MM.1S (cell line): ENCODE measurements at regions not wholly inside any gene's neighbourhood (a gene's known extent, or its start where the extent isn't known, plus 50 kb on each side); places are given as distances from the start of the nearest gene placed in this dataset.

Experiments
- DNase-seq: peaks from one replicate; pipeline ENCODE4 v3.0.0-alpha.2; 2015
- H2AFZ ChIP-seq: fragments of 300-600 bp; sonication (generic); 2 replicates; pipeline ENCODE4 v1.6.0; 2016; ENCODE audit warnings: antibody characterized with exemption, low read length
- H3F3A ChIP-seq: fragments of 300-600 bp; sonication (generic); 2 replicates; pipeline ENCODE4 v1.6.1; 2016; ENCODE audit warnings: mild to moderate bottlenecking, antibody characterized with exemption, low read length, moderate library complexity, mixed read lengths; ENCODE audit not compliant: insufficient read depth
- H3K27ac ChIP-seq: fragments of 300-600 bp; sonication (generic); 2 replicates; pipeline ENCODE4 v1.5.1; 2016; ENCODE audit warnings: mild to moderate bottlenecking, low read length
- H3K27me3 ChIP-seq: fragments of 300-600 bp; sonication (generic); replicated peaks from 2 replicates; pipeline ENCODE4 v1.6.0; 2016; ENCODE audit warnings: low read length; ENCODE audit not compliant: insufficient read depth
- H3K36me3 ChIP-seq: fragments of 300-600 bp; sonication (generic); replicated peaks from 2 replicates; pipeline ENCODE4 v1.6.1; 2016; ENCODE audit warnings: mild to moderate bottlenecking, low read length, mixed read lengths; ENCODE audit not compliant: insufficient read depth
- H3K4me1 ChIP-seq: fragments of 300-600 bp; sonication (generic); 2 replicates; pipeline ENCODE4 v1.6.1; 2016; ENCODE audit warnings: low read length, mixed read lengths
- H3K4me2 ChIP-seq: fragments of 300-600 bp; sonication (generic); 2 replicates; pipeline ENCODE4 v1.6.0; 2016; ENCODE audit warnings: low read depth, low read length
- H3K4me3 ChIP-seq: fragments of 300-600 bp; sonication (generic); 2 replicates; pipeline ENCODE4 v1.5.1; 2016; ENCODE audit warnings: low read length, mixed read lengths
- H3K79me2 ChIP-seq: fragments of 300-600 bp; sonication (generic); 2 replicates; pipeline ENCODE4 v1.6.1; 2016; ENCODE audit warnings: mixed run types, low read length, mixed read lengths
- H3K9ac ChIP-seq: fragments of 300-600 bp; sonication (generic); 2 replicates; pipeline ENCODE4 v1.6.1; 2016; ENCODE audit warnings: low read length, mixed read lengths
- H3K9me2 ChIP-seq: fragments of 300-600 bp; sonication (generic); replicated peaks from 2 replicates; pipeline ENCODE4 v1.6.1; 2016; ENCODE audit warnings: mild to moderate bottlenecking, low read length, mixed read lengths; ENCODE audit not compliant: insufficient read depth
- H3K9me3 ChIP-seq: fragments of 300-600 bp; sonication (generic); replicated peaks from 2 replicates; pipeline ENCODE4 v1.6.1; 2016; ENCODE audit warnings: mild to moderate bottlenecking, low read length, mixed read lengths; ENCODE audit not compliant: insufficient read depth
- H4K20me1 ChIP-seq: fragments of 300-600 bp; sonication (generic); 2 replicates; pipeline ENCODE4 v1.6.1; 2016; ENCODE audit warnings: mild to moderate bottlenecking, low read length, moderate library complexity, mixed read lengths; ENCODE audit not compliant: insufficient read depth
- CTCF ChIP-seq: fragments of 300-600 bp; sonication (generic); IDR thresholded peaks from 2 replicates; pipeline ENCODE4 v1.5.1; 2016; ENCODE audit warnings: antibody characterized with exemption, low read length, mixed read lengths
- EZH2 ChIP-seq: fragments of 300-600 bp; sonication (generic); optimal IDR thresholded peaks from 2 replicates; pipeline ENCODE3; 2017; ENCODE audit warnings: low read depth, mild to moderate bottlenecking, antibody characterized with exemption, low read length, mixed read lengths
- EZH2phosphoT487 ChIP-seq: fragments of 300-600 bp; sonication (generic); IDR thresholded peaks from 2 replicates; pipeline ENCODE4 v1.6.1; 2018; ENCODE audit warnings: antibody characterized with exemption, low read length

GRCh38 chr4:184318852-184319251 is 101.2 kb upstream of the ENPP6 start:
- H3K27ac ChIP-seq, result peak overlapping the region; percentile 89
- H3K4me1 ChIP-seq, result peaks cover 24% of the 10 kb centered on the region
- 0 out of 2 replicates have a peak overlapping the region, but pooled peaks have one; percentile 43 for H2AFZ ChIP-seq

GRCh38 chr4:184317234-184317918 is 99.7 kb upstream of the ENPP6 start:
- no peak for TF ChIP-seq EZH2
- TF ChIP-seq CTCF, result no peak
- TF ChIP-seq EZH2phosphoT487, result no peak
- no peaks in the 10 kb centered on the region for H4K20me1 ChIP-seq
- no peak overlapping the region for H3K27ac ChIP-seq
- H3K36me3 ChIP-seq, result no peaks in the 10 kb centered on the region
- peaks cover 21% of the 10 kb centered on the region for H3F3A ChIP-seq
- H3K27me3 ChIP-seq, result no peaks in the 10 kb centered on the region
- H2AFZ ChIP-seq, result no peak overlapping the region
- no peak overlapping the region for H3K4me2 ChIP-seq
- H3K79me2 ChIP-seq, result no peaks in the 10 kb centered on the region
- no peak overlapping the region for H3K4me3 ChIP-seq
- H3K9ac ChIP-seq, result no peak overlapping the region
- DNase-seq, result no peak
- no peaks in the 10 kb centered on the region for H3K9me3 ChIP-seq
- peaks cover 24% of the 10 kb centered on the region for H3K4me1 ChIP-seq
- no peaks in the 10 kb centered on the region for H3K9me2 ChIP-seq

More at GRCh38 chr4:184318852-184319251, 101.2 kb upstream of the ENPP6 start:
- Histone ChIP-seq H3K9me2 (no peaks in the 10 kb centered on the region), H3K4me3 (no peak overlapping the region), H3K9ac (peak overlapping the region; percentile 26; the same call in 1 of the 2 replicates), H3K36me3 (no peaks in the 10 kb centered on the region), H3K9me3 (no peaks in the 10 kb centered on the region), H3K27me3 (no peaks in the 10 kb centered on the region), H3F3A (peaks cover 21% of the 10 kb centered on the region), H3K79me2 (no peaks in the 10 kb centered on the region), H3K4me2 (peak overlapping the region; percentile 32; the same call in 1 of the 2 replicates), H4K20me1 (no peaks in the 10 kb centered on the region)
- TF ChIP-seq EZH2, result no peak
- TF ChIP-seq CTCF, result no peak
- TF ChIP-seq EZH2phosphoT487, result no peak
- peak; percentile 13 for DNase-seq

DNA sequence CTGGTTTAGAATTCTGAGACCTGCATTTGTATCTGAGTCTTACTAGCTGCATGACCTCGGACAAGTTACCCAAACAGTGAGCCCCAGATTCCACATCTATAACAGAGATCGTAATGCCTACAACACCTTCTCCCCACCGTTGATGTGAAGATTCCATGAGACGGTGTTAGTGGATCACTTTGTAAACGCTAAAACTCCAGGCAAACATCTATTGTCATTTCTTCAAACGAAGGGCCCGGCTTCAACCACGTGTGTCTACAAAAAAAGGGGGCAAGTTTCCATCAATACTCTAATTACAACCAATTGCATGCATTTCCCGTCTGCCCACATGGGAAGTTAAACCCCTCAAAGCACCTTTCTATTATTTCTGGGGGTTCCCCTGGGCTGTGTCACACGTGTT is 99.1 kb upstream of the ENPP6 start:
- no peak for DNase-seq
- no peak for TF ChIP-seq EZH2phosphoT487
- no peak for TF ChIP-seq CTCF
- TF ChIP-seq EZH2, result no peak
- H3K9me3 ChIP-seq, result no peaks in the 10 kb centered on the region
- peaks cover 21% of the 10 kb centered on the region for H3F3A ChIP-seq
- H3K27ac ChIP-seq, result no peak overlapping the region
- H3K9ac ChIP-seq, result no peak overlapping the region
- H3K4me1 ChIP-seq, result peaks cover 24% of the 10 kb centered on the region
- H3K27me3 ChIP-seq, result no peaks in the 10 kb centered on the region
- no peaks in the 10 kb centered on the region for H3K9me2 ChIP-seq
- no peaks in the 10 kb centered on the region for H3K36me3 ChIP-seq
- no peak overlapping the region for H2AFZ ChIP-seq
- H4K20me1 ChIP-seq, result no peaks in the 10 kb centered on the region
- H3K4me2 ChIP-seq, result no peak overlapping the region
- no peaks in the 10 kb centered on the region for H3K79me2 ChIP-seq
- no peak overlapping the region for H3K4me3 ChIP-seq
